CD4-positive, alpha-beta T cell treated with Interleukin-2 at 100 ng/mL for 4 hours (primary cell): ENCODE measurements at regions not wholly inside any gene's neighbourhood (a gene's known extent, or its start where the extent isn't known, plus 50 kb on each side); places are given as distances from the start of the nearest gene placed in this dataset.
"Not testable (repeated sequence)": the region's sequence is repeated elsewhere in the genome, so short reads cannot be mapped to it uniquely, and the experiment has no call there.

ENCODE experiments used
- DNase-seq: peaks from one replicate; pipeline ENCODE4 v3.0.0-alpha.2; 2020; ENCODE audit warnings: low spot score

GRCh38 chr3:20547361-20548269, 361.6 kb upstream of the SGO1 start:
- DNase-seq = not testable (repeated sequence)

- no peak for DNase-seq
Observed at GRCh38 chr3:20546636-20547035, 360.6 kb upstream of the SGO1 start.

- DNase-seq = no peak
Observed at GRCh38 chr3:20543535-20544226, 357.7 kb upstream of the SGO1 start.

GRCh38 chr3:20540066-20540465, 354.1 kb upstream of the SGO1 start:
- DNase-seq = no peak

- no peak for DNase-seq
Observed at GRCh38 chr3:20539666-20540065, 353.7 kb upstream of the SGO1 start.

GRCh38 chr3:20537234-20537633, 351.2 kb upstream of the SGO1 start:
- no peak for DNase-seq

- DNase-seq = no peak
Observed at GRCh38 chr3:20529911-20530310, 343.9 kb upstream of the SGO1 start.

- DNase-seq = no peak
Observed at GRCh38 chr3:20528180-20528770, 342.3 kb upstream of the SGO1 start.

GRCh38 chr3:20527368-20527767, 341.4 kb upstream of the SGO1 start:
- DNase-seq = no peak

GRCh38 chr3:20524328-20524727, 338.3 kb upstream of the SGO1 start:
- no peak for DNase-seq

GRCh38 chr3:20523293-20523692, 337.3 kb upstream of the SGO1 start:
- no peak for DNase-seq

- not testable (repeated sequence) for DNase-seq
Observed at GRCh38 chr3:20517316-20517715, 331.3 kb upstream of the SGO1 start.

GRCh38 chr3:20516311-20516710, 330.3 kb upstream of the SGO1 start:
- no peak for DNase-seq

GRCh38 chr3:20515834-20516233, 329.8 kb upstream of the SGO1 start:
- DNase-seq = no peak

- no peak for DNase-seq
Observed at GRCh38 chr3:20511863-20512505, 326.0 kb upstream of the SGO1 start.

- DNase-seq = no peak
Observed at GRCh38 chr3:20510396-20510795, 324.4 kb upstream of the SGO1 start.

- no peak for DNase-seq
Observed at GRCh38 chr3:20503394-20504082, 317.5 kb upstream of the SGO1 start.

GRCh38 chr3:20490996-20491395, 305.0 kb upstream of the SGO1 start:
- no peak for DNase-seq

GRCh38 chr3:20488151-20488550, 302.1 kb upstream of the SGO1 start:
- DNase-seq = no peak

GRCh38 chr3:20484126-20484525, 298.1 kb upstream of the SGO1 start:
- DNase-seq = no peak

- DNase-seq = no peak
Observed at GRCh38 chr3:20482350-20482749, 296.3 kb upstream of the SGO1 start.
